8988T (cell line): ENCODE measurements at regions not wholly inside any gene's neighbourhood (a gene's known extent, or its start where the extent isn't known, plus 50 kb on each side); places are given as distances from the start of the nearest gene placed in this dataset.
"Not testable (repeated sequence)": the region's sequence is repeated elsewhere in the genome, so short reads cannot be mapped to it uniquely, and the experiment has no call there.

Experiments
- DNase-seq: peaks from one replicate; pipeline ENCODE4 v3.0.0; 2011

DNA sequence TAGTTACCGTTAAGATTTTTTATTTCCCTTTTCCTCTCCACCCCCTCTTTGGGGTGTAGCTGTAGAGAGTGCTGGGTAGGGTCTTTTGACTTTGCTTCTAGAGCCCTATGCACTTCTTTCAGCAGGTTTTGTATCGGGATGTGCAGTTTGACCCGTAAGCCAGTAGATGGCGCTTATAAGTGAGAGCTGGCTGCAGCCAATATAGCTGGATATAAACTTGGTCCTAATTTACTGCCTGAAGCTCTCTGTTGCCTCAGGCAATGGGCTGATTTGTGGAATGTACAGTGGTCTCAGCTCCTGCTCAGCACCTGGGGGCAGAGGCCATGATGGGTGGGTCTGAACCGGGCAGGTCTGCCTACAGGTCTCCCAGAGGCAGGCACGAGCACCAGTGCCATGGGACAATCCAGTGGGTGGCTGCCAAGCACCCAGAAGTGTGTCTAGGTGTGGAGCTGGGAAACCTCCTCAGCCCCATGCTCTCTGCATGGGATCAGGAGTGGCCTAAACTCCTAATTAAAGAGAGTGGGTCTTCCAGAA is 146.5 kb downstream of the SPANXN1 start:
- no peak for DNase-seq

DNA sequence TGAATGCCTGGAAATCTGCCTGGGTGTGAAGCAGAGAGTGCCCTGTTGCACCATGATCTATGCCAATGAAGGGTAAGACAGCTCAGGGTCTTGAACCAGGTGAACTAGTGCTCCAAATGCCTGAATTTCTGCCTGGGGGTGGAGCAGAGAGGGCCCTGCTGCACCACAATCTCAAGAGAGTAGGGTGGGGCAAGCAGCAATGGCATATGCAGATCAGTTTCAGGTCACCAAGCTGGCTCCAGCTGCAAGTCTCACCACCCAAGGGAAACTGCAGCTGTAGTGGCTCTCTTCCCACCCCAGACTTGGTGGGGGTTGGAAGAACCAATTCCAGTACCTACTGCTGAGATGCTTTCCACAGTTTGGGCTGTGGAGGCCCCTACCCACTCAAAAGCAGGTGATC is 147.0 kb downstream of the SPANXN1 start:
- DNase-seq, result no peak

DNA sequence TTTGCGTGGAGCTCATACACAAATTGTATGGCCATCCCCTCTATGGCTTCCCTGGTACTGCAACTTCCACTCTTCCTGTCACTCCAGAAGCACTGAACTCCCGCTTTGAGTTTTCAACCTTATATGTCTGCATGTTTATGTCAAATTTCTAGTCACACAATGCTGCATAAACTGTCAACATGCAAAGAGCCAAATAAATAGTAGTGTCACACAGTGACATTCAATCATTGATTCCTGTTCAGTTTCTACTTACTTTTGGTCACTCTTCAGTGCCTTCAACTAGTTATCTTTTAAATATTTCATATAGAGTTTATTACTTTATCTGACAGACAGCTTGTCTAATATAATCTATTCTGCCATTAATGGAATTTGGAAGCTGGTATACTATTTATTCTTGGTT is 149.3 kb downstream of the SPANXN1 start:
- DNase-seq, result no peak

DNA sequence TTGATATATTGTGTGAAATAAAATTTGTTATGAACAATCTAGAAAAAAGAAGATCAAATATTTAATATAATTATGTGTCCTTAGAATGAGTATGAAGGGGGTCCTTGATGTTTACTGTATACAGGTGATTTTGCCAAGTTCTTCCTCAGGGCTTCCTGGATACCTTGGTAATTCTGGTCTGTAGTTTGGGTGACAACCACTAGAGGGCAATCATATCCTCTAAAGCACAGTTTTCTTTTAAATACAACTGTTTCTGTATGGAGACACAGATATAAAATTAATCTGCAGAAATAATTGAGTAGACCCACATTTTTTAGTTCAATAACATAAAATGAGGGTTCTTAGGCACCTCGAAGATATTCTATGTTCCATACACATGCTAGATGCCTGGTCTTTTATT is 157.7 kb downstream of the SPANXN1 start:
- peak; percentile 5 for DNase-seq

GRCh38 chrX:145410622-145411021 is 163.3 kb downstream of the SPANXN1 start:
- DNase-seq, result no peak

DNA sequence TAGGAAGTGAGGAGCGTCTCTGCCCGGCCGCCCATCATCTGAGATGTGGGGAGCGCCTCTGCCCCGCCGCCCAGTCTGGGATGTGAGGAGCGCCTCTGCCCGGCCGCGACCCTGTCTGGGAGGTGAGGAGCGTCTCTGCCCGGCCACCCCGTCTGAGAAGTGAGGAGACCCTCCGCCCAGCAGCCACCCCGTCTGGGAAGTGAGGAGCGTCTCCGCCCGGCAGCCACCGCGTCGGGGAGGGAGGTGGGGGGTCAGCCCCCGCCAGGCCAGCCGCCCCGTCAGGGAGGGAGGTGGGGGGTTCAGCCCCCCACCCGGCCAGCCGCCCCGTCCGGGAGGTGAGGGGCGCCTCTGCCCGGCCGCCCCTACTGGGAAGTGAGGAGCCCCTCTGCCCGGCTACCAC is 188.9 kb downstream of the SPANXN1 start:
- not testable (repeated sequence) for DNase-seq

DNA sequence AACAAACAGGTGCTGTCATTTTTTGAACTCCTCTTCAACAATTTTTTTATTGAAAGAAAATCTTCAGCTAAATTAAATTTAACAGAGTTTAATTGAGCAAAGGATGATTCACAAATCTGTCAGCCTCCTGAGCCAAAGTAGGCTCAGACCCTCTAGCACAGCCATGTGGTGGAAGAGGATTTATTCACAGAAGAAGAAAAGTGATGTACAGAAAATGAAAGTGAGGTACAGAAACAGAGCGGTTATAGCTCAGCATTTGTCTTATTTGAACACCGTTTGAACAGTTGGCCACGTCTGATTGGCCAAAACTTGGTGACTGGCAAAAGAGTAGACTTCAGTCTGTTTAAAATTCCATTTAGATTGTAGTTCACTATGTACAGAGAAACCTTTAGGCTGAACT is 217.3 kb downstream of the SPANXN1 start:
- no peak for DNase-seq

- no peak for DNase-seq
Observed at GRCh38 chrX:145475725-145476124, 228.4 kb downstream of the SPANXN1 start.

- DNase-seq, result no peak
Observed at GRCh38 chrX:145484740-145485139, 237.4 kb downstream of the SPANXN1 start.

GRCh38 chrX:145502670-145503069 is 255.4 kb downstream of the SPANXN1 start:
- DNase-seq, result no peak

- no peak for DNase-seq
Observed at GRCh38 chrX:145506214-145506613, 258.9 kb downstream of the SPANXN1 start.

DNA sequence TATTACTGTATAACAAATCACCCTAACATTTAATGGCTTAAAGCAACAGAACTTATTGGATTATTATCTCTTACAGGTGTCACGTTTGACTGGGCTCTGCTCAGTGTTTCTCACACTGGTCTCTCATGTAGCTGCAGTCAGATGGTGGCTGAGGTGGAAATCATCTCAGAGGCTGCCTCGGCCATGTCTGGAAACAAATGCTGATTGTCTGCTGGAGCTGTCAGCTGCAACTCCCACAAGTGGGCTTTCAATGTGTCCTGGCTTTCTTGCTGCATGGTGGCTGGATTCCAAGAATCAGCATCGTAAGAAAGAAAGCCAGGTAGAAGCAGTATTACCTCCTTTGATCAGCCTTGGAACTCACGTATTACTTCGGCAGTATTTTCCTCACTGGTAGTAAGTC is 277.6 kb downstream of the SPANXN1 start:
- DNase-seq, result no peak

DNA sequence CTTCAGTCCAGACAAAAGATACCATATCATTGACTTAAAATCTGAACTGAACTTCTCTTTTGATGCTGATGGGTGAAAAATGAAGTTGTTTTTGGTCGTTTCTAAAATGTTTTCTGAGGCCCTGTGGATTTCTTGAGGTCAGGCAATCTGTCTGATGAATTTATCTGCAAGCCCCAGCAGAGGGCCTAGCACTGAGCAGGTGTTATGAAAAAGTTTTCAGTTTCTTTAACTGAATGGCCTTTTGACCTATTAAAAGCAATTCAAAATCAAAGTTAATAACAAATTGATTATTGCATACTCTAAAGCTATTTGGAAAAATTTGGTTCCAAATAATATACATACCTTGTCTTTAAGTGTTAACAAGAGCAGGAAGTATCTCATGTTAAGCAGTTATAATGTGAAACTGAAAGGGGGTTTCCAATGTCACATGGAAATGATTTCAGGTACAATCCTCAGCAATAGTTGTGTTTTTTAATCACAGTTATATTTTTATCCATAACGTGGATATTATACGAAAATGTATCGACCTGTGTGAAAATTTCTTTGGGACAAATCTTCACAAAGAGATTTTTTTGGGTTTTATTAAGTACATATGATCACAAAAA is 285.0 kb downstream of the SPANXN1 start:
- no peak for DNase-seq

DNA sequence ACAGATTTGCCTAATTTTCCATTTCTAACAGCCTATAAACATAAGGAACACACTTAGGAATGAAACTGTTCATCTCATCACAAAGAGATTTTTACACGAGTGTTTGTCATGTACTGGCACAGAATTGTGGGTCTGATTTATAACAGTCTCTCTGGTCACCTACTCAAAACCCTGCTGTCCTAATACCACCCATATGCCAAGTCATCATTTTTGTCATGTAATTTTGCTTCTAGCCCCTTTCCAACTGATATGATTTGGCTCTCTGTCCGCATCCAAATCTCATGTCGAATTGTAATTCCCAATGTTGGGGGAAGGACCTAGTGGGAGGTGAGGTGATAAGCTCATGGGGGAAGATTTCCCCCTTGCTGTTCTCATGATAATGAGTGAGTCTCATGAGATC is 284.1 kb upstream of the SLITRK2 start:
- DNase-seq, result no peak

GRCh38 chrX:145549496-145549895 is 268.1 kb upstream of the SLITRK2 start:
- DNase-seq, result no peak

DNA sequence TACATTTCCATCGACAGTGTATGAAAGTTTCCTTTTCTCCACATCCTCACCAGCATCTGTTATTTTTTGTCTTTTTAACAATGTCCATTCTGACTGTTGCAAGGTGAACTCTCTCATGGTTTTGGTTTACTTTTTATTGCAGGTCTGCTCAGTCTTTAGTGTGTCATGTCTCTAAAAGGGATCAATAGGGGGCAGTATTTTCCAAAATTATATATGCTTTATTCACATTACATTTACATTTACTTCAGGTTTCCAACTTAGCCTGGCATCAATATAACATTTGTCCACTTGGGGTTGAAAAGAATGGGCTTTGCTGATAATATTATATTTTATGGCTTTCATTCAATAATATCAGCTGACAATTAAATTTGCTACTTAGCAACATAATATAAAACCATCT is 265.0 kb upstream of the SLITRK2 start:
- no peak for DNase-seq

DNA sequence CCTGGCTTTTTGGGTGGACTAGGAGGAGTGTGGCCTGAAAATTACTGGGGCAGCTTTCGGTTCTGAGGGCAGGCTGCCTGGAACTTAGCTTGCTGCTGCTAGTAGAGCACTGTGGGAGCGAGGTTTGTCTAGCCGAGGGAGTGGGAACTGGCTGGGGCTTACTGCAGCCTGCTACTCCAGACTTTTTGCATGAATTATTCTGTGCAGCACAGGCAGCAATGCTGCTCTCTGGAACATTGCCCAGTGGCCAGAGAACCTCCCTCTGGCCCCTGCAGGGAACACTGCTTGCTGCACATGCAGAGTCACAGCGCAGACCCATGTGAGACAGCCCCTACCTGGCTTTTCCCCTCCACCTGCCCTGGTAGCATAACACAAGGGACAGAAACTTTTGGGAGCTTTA is 263.9 kb upstream of the SLITRK2 start:
- DNase-seq, result no peak

- no peak for DNase-seq
Observed at GRCh38 chrX:145563159-145563558, 254.5 kb upstream of the SLITRK2 start.

DNA sequence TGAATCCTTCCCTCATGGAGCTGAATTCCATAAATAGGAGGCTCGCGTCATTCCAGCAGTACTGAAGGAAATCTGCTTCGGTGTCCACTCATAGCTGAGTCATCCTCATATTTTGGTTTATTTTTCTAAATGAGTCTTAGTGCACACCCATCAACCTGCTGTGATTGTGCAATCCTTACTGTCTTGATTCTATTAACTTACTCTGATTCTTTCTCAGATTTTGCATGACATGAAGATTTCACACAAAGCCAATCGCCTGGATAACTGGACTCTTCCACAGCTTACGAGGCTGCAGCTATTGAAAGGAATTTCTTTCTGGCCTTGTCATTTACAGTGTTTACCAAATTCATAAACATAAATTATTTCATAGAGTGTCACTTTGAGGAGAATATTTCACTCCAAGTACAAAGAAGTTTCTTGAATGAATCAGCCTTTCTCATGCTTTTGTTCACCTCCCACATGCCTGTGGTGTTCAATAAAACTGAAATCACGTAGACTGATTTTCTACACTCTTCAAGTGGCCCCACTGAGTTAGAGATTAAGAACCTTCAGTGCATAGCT is 207.6 kb upstream of the SLITRK2 start:
- no peak for DNase-seq

GRCh38 chrX:145613894-145614293 is 203.7 kb upstream of the SLITRK2 start:
- no peak for DNase-seq

DNA sequence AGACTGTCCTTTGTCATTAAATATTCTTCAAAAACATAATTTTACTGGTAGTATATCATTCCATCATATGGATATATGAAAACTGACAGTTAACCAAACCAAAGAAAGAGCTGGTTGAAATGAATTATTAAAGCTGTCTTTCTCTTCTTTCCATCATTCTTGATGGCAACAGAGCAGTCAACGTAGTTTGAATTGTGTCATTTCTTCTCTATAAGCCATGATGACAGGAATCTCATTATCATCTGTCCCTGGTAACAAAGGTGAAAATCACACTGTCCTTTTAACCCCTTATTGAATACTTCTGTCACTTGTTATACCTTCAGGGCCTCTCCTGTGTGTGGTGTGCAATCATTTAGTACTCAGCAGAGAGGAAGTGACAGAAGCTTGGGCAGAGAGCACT is 197.0 kb upstream of the SLITRK2 start:
- DNase-seq, result no peak

DNA sequence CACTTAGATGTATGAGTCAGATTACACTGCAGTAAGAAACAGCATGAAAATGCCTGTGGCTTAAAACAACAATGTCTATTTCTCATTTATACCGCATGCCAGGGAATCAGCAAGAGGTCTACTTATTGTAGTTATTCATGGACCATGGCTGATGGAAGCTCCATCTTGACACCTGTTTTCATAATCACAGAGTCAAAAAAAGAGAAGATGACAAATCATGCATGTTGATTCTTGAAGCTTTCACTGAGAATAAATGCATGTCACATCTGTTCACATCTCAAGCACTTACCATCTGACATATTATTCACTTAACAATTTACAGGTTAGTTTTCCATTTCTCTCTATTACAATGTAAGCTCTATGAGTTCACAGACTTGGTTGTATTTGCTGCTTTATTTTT is 194.2 kb upstream of the SLITRK2 start:
- no peak for DNase-seq

- DNase-seq, result no peak
Observed at GRCh38 chrX:145630081-145630480, 187.5 kb upstream of the SLITRK2 start.

GRCh38 chrX:145630806-145631435 is 186.7 kb upstream of the SLITRK2 start:
- no peak for DNase-seq
